ENCODE measurements at regions not wholly inside any gene's neighbourhood (a gene's known extent, or its start where the extent isn't known, plus 50 kb on each side); places are given as distances from the start of the nearest gene placed in this dataset.

- FAIRE-seq = no peak
- H3K4me1 ChIP-seq (ENCODE audit: control insufficient read depth, extremely low read depth, insufficient read depth, low read length) = no peaks in the 10 kb centered on the region
- H3K27ac ChIP-seq (ENCODE audit: control insufficient read depth, insufficient read depth, low read length) = no peak overlapping the region
- H3K9me3 ChIP-seq (ENCODE audit: control insufficient read depth, low read depth, low read length) = no peaks in the 10 kb centered on the region
- H3K4me3 ChIP-seq (ENCODE audit: control insufficient read depth in 2 of 3, extremely low read depth in 1 of 3, insufficient read depth in 2 of 3, low read depth in 1 of 3, low read length in 3 of 3) = no peak overlapping the region
- no peaks in the 10 kb centered on the region for H3K27me3 ChIP-seq (ENCODE audit: control insufficient read depth, extremely low read depth, insufficient read depth, low read length)
- no peaks in the 10 kb centered on the region for H3K36me3 ChIP-seq (ENCODE audit: control insufficient read depth in 2 of 2, extremely low read depth in 1 of 2, insufficient read depth in 2 of 2, low read length in 2 of 2)
- H4K20me1 ChIP-seq (ENCODE audit: control insufficient read depth, extremely low read depth, insufficient read depth, low read length) = no peaks in the 10 kb centered on the region
- H3K79me2 ChIP-seq (ENCODE audit: control insufficient read depth, insufficient read depth, low read length) = no peaks in the 10 kb centered on the region
- dilution Hi-C loops (cut with MboI; ENCODE audit: extremely low pct_ligation_motif_present, low sequenced_read_pairs) = no loop called here
- no peaks in the 10 kb centered on the region for H3K9me1 ChIP-seq (ENCODE audit: control insufficient read depth, extremely low read depth, insufficient read depth, low read length)
- no peak overlapping the region for H3K9ac ChIP-seq (ENCODE audit: control insufficient read depth, extremely low read depth, insufficient read depth, low read length)
- H3K4me2 ChIP-seq (ENCODE audit: control insufficient read depth, extremely low read depth, insufficient read depth, low read depth, low read length) = no peak overlapping the region
- TF ChIP-seq EZH2 (IDR thresholded peaks at IDR 0.05; ENCODE audit: low read length) (no peak), CTCF (optimal IDR thresholded peaks at IDR 0.05 in 1 of 3, IDR thresholded peaks at IDR 0.05 in 1 of 3, conservative IDR thresholded peaks at IDR 0.05 in 1 of 3; ENCODE audit: extremely low read depth in 1 of 3, insufficient read depth in 2 of 3, low read length in 3 of 3) (no peak)
- no peak for DNase-seq (ENCODE audit: low read depth, low spot score)
- no peak overlapping the region for H2AFZ ChIP-seq (ENCODE audit: control insufficient read depth, low read length)
Measured at GRCh38 chr5:15433709-15434108, 66.3 kb upstream of the FBXL7 start.

- dilution Hi-C loops (cut with MboI; ENCODE audit: extremely low pct_ligation_motif_present, low sequenced_read_pairs) = no loop called here
- Histone ChIP-seq H4K20me1 (ENCODE audit: control insufficient read depth, extremely low read depth, insufficient read depth, low read length) (no peaks in the 10 kb centered on the region), H3K9me1 (ENCODE audit: control insufficient read depth, extremely low read depth, insufficient read depth, low read length) (no peaks in the 10 kb centered on the region), H3K27me3 (ENCODE audit: control insufficient read depth, extremely low read depth, insufficient read depth, low read length) (no peaks in the 10 kb centered on the region), H2AFZ (ENCODE audit: control insufficient read depth, low read length) (no peak overlapping the region), H3K36me3 (ENCODE audit: control insufficient read depth in 2 of 2, extremely low read depth in 1 of 2, insufficient read depth in 2 of 2, low read length in 2 of 2) (no peaks in the 10 kb centered on the region), H3K79me2 (ENCODE audit: control insufficient read depth, insufficient read depth, low read length) (no peaks in the 10 kb centered on the region), H3K4me2 (ENCODE audit: control insufficient read depth, extremely low read depth, insufficient read depth, low read depth, low read length) (no peak overlapping the region), H3K4me1 (ENCODE audit: control insufficient read depth, extremely low read depth, insufficient read depth, low read length) (no peaks in the 10 kb centered on the region), H3K9ac (ENCODE audit: control insufficient read depth, extremely low read depth, insufficient read depth, low read length) (no peak overlapping the region), H3K27ac (ENCODE audit: control insufficient read depth, insufficient read depth, low read length) (no peak overlapping the region), H3K9me3 (ENCODE audit: control insufficient read depth, low read depth, low read length) (no peaks in the 10 kb centered on the region), H3K4me3 (ENCODE audit: control insufficient read depth in 2 of 3, extremely low read depth in 1 of 3, insufficient read depth in 2 of 3, low read depth in 1 of 3, low read length in 3 of 3) (no peak overlapping the region)
- DNase-seq (ENCODE audit: low read depth, low spot score) (no peak), FAIRE-seq (no peak)
- TF ChIP-seq CTCF (optimal IDR thresholded peaks at IDR 0.05 in 1 of 3, IDR thresholded peaks at IDR 0.05 in 1 of 3, conservative IDR thresholded peaks at IDR 0.05 in 1 of 3; ENCODE audit: extremely low read depth in 1 of 3, insufficient read depth in 2 of 3, low read length in 3 of 3) = no peak
- no peak for TF ChIP-seq EZH2 (IDR thresholded peaks at IDR 0.05; ENCODE audit: low read length)
Measured at GRCh38 chr5:15431923-15432322, 68.1 kb upstream of the FBXL7 start.
